GF-D8 (cell line): ENCODE measurements at regions not wholly inside any gene's neighbourhood (a gene's known extent, or its start where the extent isn't known, plus 50 kb on each side); places are given as distances from the start of the nearest gene placed in this dataset.

Experiments used
- DNase-seq: peaks from one replicate; lab custom pipeline; 2025; lab: John Stamatoyannopoulos, UW

DNA sequence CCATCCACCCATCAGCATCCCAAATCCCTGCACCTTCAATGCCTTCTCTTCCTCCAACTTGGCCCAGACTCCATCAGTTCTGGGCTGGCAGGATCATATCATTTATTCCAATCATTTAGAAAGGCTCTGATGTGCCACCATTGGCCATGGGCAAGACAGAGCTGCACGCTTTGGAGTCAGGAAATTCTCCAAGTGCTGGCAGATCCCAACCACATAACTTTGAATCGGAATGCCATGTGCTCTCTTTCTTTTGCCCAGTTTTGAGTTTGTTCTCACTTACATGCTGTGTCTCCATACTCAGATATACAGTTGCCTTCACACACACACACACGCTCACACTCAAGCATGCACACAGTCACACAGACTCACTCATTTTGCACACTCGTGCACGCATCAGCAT is 85.7 kb upstream of the GHITM start:
- DNase-seq: no peak

DNA sequence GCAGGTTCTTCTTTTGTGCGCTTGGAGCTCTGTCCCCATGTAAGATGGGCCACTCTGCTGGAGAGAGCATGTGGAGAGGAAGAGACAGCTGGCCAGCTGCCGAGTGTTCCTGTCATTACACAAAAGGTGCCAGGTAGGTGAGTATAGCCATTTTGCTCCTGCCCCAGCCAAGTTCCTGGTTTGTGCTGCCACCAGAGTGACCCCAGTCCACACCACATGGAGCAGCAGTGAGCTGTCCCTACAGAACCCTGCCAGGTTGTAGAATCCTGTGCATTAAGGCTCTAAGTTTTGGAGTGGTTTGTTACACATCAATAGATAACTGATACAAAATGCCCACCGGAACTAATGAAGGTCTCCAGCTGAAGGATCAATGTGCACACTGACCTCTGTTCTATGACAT is 84.6 kb upstream of the GHITM start:
- no peak for DNase-seq

DNA sequence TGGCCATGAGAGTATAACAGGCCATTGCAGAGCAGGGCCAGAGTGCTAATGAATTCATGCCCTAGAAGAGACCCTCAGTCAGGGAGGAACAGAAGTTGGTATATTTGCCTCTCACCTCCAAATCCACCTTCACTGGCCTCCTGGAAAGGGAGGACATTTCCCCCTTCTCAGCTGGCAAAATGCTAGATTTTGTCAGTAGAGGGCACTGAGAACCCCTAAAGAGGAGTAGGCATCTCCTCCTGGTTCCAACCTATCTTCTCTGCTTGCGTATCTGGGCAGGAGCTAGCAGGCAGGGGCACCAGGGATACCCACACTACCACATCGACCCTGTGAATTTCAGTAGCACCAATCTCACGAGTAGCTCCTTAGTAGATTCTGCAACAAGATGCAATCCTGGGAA is 79.8 kb upstream of the GHITM start:
- DNase-seq: no peak

DNA sequence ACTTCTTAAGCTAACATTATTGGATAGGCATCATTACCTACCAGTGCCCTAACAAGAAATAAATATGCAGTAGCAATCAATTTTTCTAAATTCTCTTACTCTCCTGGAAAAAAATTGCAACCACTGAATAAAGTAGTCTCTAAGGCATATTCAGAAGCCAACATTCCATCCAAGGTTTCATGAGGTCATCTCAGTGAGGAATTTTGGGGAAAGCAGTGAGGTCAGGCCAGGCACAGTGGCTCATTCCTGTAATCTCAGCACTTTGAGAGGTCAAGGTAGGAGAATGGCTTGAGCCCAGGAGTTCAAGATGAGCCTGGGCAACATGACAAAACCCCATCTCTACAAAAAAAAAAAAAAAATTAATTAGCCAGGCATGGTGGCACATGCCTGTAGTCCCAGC is 75.9 kb upstream of the GHITM start:
- no peak for DNase-seq

DNA sequence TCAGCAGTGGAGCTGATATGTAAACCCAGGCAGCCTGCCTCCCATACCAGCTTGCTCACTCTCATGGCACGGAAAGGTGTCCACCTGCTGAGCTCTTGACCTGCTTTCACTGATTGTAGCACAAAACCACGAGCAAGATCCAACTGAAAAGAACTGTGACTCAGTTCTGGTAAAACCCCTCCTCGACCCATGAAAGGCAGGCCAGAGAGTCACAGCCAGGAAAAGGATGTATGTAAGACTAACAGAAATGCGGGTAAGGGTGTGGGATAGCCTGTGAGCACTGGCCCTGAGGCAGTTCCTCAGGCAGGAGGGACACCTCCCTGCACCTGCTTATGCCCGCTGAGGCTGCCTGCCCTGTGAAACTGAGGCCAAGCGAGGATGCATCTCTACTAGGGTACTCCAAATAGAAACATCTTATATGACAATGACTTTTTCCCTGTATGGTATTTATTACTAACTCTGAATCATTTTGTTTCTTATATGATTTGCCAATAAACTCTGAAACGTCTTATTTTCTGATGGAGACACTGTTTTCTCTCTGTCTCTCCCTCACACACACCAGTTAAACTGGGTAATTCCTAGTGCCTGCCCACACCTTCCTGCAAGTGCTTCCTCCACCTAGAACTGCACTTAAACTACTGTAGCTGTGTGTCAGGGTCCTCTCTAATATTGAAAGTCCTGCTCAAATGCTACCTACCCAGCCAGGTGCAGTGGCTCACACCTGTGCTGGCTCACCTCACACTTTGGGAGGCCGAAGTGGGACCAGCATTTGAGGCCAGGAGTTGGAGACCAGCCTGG is 73.3 kb upstream of the GHITM start:
- DNase-seq: no peak

DNA sequence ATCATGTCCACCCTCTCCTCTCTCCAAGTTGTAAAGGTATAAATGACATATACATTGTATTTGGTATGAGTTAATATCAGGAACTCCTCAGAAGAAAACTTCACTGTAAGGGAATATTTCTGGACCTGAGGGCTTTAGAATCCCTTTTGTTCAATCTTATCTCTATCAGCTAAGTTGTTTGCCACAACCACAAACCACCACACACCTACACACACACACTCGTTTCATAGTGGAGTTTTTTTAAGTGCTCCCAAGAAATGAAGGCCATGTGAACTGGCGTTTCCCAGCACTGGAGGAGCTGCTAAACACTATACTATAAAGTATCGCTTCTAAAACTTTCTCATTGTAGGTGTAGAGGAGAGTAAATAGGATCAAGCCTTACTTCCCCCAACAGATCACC is 64.8 kb upstream of the GHITM start:
- DNase-seq: no peak

DNA sequence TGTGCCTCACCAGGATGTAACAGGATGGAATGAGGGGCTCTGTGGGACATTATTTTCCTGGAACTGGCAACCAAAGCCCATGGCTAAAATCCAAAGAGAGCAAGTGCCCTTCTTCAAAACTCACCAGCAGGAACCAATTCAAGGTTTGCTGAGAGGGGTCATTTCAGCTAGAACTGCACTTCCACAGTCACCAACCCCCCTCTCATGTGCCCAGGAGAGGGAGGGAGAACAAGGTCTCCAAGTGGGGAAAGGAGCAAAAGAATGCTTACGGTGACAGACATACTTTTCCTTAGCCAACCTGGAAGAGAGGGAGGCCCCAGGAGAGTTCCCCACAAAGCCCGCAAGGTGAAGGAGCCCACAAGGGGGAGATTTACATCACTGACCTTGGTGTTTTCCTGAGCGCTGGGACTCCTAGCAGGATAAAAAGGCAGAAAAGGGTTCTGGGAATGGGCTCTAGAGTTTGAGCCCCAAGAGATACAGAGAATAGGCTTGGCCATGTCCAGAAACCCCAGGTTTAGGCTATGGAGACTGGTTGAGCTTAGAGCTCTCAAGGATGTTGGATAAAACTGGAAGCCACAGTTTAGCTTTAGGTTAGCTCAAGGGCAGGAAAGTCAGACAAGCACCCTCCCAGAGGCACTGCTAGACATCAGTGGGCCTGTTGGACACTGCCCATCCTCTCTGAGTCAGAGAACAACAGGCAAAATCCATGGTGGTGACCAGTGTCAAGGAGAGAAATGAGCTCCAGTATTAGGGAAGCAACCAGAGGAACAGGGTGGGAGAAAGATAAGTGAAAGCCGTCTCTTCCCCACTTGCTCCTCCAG is 63.9 kb upstream of the GHITM start:
- no peak for DNase-seq

DNA sequence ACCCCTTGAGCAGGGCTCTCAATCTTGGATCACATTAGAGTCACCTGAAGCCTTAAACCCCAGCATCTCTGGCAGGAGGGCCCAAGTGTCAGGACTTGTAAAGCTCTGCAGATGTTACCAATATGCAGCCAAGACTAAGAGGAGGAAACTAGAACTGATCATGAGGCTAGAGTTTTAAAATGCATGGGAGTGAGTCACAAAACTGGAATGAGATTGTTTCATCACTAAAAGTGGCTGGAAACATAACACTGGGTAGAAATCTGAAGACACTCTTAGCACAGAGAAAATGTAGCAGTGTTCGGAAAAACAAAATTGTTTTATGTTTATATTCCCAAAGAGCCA is 63.3 kb upstream of the GHITM start:
- no peak for DNase-seq

DNA sequence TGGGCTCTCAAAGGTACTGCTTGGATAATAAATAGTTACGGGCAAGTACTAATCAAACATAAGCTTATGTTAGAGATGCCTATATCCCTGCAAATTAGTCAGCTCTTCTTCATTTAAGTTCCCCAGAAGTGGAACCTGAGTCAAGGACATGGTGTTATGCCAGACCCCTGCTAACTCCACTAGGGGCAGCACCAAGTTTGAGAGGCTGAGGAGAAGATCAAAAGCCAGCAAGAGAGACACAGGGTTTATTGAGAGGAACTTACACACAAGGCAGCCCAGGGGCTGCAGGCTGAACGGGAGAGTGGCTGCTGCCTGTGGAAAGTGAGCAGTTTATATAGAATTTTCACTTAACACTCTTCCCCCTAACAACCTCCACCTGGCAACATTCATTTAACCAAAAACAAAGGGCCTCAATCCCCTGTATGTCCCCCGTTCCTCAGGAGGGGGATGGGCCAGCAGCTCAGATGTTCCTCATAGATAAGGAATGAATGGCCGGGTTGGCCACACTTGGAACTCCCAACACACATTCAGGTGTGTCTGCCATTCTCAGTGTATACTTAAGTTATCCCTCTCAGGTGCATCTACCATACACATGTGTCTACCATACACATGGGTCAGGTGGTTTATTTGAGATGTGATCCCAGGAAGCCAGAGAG is 62.6 kb upstream of the GHITM start:
- DNase-seq: no peak

DNA sequence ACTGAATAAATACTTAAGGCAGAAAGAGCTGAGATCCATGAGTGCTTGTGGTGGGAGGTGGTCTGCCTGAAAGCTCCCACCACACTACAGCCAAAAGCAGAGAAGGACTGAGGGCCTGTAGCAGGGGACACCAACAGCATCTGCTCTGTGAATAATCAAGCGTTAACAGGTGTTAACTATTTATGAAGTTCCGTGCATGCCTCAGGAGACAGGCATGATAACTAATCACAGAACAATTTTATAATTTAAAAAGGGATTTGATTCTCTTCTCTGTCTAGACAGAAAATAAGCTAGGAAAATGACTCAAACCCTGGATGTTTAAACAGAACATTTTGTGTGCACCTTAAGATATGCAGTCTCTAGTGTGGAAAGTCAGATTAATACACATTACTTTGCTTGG is 61.5 kb upstream of the GHITM start:
- no peak for DNase-seq

DNA sequence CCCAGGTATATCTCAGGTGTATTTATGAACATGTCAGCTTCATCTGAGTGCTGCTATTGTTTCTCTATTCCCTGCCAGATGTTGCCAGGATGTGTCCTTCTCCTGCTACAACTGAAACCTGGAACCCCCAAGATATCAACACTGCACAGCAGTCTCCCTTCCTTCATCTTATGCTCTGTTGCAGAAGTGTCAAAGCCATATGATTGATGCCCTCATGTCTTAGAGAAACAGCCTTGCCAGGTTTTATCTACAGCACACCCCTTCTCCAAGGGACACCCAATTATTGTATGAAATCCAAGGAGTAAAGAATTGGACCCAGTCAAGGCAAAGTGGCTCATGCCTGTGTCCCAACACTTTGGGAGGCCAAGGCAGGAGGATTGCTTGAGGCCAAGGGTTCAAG is 60.5 kb upstream of the GHITM start:
- no peak for DNase-seq

DNA sequence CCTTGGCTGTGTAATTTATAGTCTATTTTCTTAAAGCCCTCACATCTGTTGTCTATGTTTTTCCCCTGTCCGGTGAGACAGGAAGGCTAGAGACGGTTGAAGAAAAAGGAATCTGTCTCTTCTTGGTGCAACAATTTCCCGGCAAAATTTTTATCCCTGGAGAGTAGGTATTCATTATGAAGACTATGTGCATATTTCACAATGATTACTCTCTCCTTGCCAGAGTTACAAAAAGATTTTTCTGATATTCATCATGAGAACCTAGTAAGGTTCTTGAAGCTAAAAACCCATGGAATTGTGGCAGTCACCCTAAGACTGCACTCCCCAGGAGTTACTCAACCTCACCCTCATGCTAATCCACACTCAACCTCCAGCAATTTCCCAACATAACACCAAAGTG is 55.0 kb upstream of the GHITM start:
- no peak for DNase-seq

DNA sequence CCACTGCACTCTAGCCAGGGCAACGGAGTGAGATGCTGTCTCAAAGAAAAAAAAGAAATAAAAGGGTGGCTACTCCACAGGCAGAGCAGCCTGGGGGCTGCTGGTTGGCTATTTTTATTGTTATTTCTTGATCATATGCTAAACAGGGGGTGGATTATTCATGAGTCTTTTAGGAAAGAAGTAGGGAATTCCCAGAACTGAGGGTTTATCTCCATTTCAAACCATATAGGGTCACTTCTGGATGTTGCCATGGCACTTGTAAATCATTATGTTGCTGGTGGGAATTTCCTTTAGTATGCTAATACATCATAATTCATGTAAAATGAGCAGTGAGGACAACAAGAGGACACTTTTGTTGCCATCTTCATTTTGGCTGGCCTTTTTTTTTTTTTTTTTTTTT is 52.1 kb upstream of the GHITM start:
- DNase-seq: no peak

DNA sequence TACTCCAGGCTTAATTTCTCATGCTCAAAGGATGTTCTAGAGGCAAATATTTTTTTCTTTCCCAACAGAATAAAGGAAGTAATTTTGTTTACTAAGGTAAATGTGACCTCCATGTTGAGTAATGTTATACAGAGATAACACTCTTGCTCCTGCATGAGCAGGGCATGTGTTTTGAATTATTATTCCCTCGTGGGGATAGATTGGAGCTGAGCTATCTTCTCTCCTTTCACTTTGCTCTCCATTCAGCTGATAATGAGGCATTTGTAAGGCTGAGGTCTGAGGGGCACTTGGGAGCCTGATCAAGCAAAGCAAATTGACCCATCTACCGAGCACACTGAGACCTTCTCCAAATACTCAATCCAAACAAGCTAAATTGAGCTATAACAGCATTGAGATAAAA is 50.7 kb upstream of the GHITM start:
- no peak for DNase-seq

DNA sequence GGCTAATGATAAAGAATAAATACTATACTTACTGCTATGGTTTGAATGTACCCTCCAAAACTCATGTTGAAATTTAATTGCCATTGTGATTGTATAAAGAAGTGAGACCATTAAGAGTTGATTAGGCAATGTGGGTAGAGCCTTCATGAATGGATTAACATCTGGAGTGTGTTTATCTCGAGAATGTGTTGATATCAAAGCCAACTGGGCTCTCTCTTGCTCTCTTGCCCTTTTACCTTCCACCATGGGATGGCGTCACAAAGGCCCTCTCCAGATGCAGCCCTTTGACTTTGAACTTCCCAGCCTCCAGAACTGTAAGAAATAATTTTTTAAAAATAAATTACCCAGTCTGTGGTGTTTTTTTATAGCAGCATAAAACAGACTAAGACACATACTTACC is 50.1 kb upstream of the GHITM start:
- DNase-seq: no peak
